Heart left ventricle (tissue), 16 donors: ENCODE measurements at regions not wholly inside any gene's neighbourhood (a gene's known extent, or its start where the extent isn't known, plus 50 kb on each side); places are given as distances from the start of the nearest gene placed in this dataset.

Source experiments
- ATAC-seq, 4 donors: fragments of 200-7000 bp; cut with Tn5 transposase; one replicate each; pipeline ENCODE4 v1.9.1; 2020 to 2022; ENCODE audit warnings: moderate library complexity in 4 of 4, mild to moderate bottlenecking in 3 of 4, moderate number of reproducible peaks in 1 of 4
- DNase-seq, 5 donors: peaks; one replicate each; pipeline ENCODE4 v3.0.0-alpha.2; 2020
- H3K27ac ChIP-seq, 12 donors: fragments of 200-600 bp; sonication (generic) in 4 of 12; one replicate each; pipeline versions ENCODE4 v1.5.0 to v1.8.0; 2016 to 2022; ENCODE audit warnings: mild to moderate bottlenecking in 2 of 12
- H3K27me3 ChIP-seq, 9 donors: fragments of 200-600 bp; sonication (generic) in 2 of 9; one replicate each; pipeline versions ENCODE4 v1.5.1 to v1.8.0; 2016 to 2022; ENCODE audit warnings: mild to moderate bottlenecking in 3 of 9
- H3K36me3 ChIP-seq, 9 donors: fragments of 200-600 bp; sonication (generic) in 2 of 9; one replicate each; pipeline versions ENCODE4 v1.5.0 to v1.8.0; 2018 to 2022; ENCODE audit warnings: mild to moderate bottlenecking in 2 of 9
- H3K4me1 ChIP-seq, 12 donors: fragments of 200-600 bp; sonication (generic) in 4 of 12; one replicate each; pipeline versions ENCODE4 v1.5.0 to v1.8.0; 2016 to 2022; ENCODE audit warnings: mild to moderate bottlenecking in 3 of 12
- H3K4me3 ChIP-seq, 12 donors: fragments of 200-600 bp; sonication (generic) in 4 of 12; one replicate each; pipeline versions ENCODE4 v1.5.0 to v1.8.0; 2017 to 2022; ENCODE audit warnings: mild to moderate bottlenecking in 9 of 12, moderate library complexity in 4 of 12
- H3K9me3 ChIP-seq, 12 donors: fragments of 200-600 bp; sonication (generic) in 4 of 12; one replicate each; pipeline versions ENCODE4 v1.5.0 to v1.8.0; 2016 to 2022; ENCODE audit warnings: mild to moderate bottlenecking in 1 of 12
- POLR2A ChIP-seq, 2 donors: fragments of 450-650 bp; IDR thresholded peaks; one replicate each; pipeline ENCODE4 v1.6.1; 2017; ENCODE audit warnings: antibody characterized with exemption in 2 of 2, mild to moderate bottlenecking in 2 of 2, moderate library complexity in 2 of 2
- WGBS, 4 donors: extraction: QIAGEN DNeasy Blood & Tissue Kit in 2 of 4; methylation state at CpG; one replicate each; pipeline versions ENCODE4 v1.1.5 to v1.1.7; 2013 to 2018; 5-methylcytosine and 5-hydroxymethylcytosine counted together
- intact Hi-C, 10 donors: fragments of 100-400 bp; cut with DNase I; formaldehyde crosslinking; loops; one replicate each; pipeline versions ENCODE4 v1.11.1 to v1.14.2; 2022
- TF ChIP-seq, protein P1 (sequence below), 12 donors: fragments of 200-600 bp; sonication (generic) in 4 of 12; IDR thresholded peaks; one replicate each; pipeline versions ENCODE4 v1.5.0 to v1.8.0; 2018 to 2022; ENCODE audit warnings: antibody characterized with exemption in 12 of 12, mild to moderate bottlenecking in 5 of 12
- donor health status: ischemic (EF 13 %, LVEDD 7.1; RV severe dilation, severe dysfunction).
- donor health status: healthy with polysubstance abuse.
- donor health status: DM: no; HTN: yes; CAD: no.
- donor health status: DM: no; HTN: no; CAD: no.
- donor health status: ischemic (EF 25% LVEDD 6.9; RV normal size, moderate dysfunction).
- donor health status: ischemic (EF 25% LVEDD 5.7; RV mildly dilated, moderate dysfunction).
- donor health status: healthy.
- donor health status: DM: yes; HTN: yes; CAD: no.
- donor health status: ischemic (EF 35%, LVEDD 5.7; RV mildly dilated, moderate dysfunction).
- donor health status: nonischemic (EF 11% LVEDD 7.7; RV severe dilation, severe dysfunction).
- donor health status: DM: yes; HTN: yes; CAD: no.
- donor health status: PGD.
- donor health status: ischemic (EF 29% LVEDD 5.4; RV normal size, mild dysfunction).
- donor health status: nonischemic (EF 23%, LVEDD 6.1; RV moderate dilation, normal function).

DNA sequence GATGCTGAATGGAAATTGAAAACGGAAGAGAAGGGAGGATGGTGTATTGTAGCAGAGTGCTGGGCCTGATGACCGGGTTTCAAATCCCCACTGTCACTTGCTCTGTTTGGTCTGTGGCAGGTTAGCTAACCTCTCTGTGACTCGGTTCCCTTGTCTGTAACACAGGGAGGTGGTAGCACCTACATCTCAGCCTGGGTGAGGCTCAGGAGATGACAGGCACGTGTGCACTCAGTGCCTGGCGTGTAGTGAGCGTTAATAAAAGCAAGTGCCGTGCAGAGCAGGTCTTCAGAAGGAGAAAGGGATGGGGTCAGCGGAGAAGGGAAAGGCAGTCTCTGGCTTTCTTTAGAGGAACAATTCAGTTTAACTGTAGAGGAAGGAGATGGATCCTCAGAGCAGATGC lies 125.5 kb upstream of the SMIM21 start:
- no peaks in the 10 kb centered on the region for H3K9me3 ChIP-seq
- peaks cover 0 to 8% (median 0%) of the 10 kb centered on the region in 9 donors for H3K27me3 ChIP-seq
- ATAC-seq: no peak
- no peak for TF ChIP-seq POLR2A (IDR thresholded peaks at IDR 0.05)
- TF ChIP-seq, protein P1, sequence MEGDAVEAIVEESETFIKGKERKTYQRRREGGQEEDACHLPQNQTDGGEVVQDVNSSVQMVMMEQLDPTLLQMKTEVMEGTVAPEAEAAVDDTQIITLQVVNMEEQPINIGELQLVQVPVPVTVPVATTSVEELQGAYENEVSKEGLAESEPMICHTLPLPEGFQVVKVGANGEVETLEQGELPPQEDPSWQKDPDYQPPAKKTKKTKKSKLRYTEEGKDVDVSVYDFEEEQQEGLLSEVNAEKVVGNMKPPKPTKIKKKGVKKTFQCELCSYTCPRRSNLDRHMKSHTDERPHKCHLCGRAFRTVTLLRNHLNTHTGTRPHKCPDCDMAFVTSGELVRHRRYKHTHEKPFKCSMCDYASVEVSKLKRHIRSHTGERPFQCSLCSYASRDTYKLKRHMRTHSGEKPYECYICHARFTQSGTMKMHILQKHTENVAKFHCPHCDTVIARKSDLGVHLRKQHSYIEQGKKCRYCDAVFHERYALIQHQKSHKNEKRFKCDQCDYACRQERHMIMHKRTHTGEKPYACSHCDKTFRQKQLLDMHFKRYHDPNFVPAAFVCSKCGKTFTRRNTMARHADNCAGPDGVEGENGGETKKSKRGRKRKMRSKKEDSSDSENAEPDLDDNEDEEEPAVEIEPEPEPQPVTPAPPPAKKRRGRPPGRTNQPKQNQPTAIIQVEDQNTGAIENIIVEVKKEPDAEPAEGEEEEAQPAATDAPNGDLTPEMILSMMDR (IDR thresholded peaks at IDR 0.05): no peak
- H3K36me3 ChIP-seq: no peaks in the 10 kb centered on the region
- H3K4me3 ChIP-seq: no peak overlapping the region
- WGBS, 4 donors: 90 to 96% (median 93%) methylated on average over 8 of the region's 8 CpGs
- intact Hi-C loops: no loop called here
- peaks cover 0 to 5% (median 0%) of the 10 kb centered on the region in 12 donors for H3K4me1 ChIP-seq
- no peak overlapping the region for H3K27ac ChIP-seq
- DNase-seq: no peak

DNA sequence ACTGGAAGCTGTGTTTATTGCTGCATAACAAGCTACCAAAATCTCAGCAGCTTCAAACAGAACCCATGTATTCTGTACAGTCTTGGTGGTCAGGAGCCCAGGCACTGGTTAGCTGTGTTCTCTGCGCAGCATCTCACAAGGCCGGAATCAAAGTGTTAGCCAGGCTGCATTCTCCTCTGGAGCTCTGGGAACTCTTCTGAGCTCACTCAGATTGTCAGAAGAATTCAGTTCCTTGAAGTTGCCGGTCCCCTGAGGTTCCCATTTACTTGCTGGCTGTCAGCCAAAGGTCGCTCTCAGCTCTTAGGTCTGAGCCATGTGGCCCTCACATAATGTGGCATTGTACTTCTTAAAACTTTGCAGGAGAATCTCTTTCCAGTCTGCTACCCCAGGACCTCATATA lies 123.6 kb upstream of the SMIM21 start:
- no peak overlapping the region for H3K27ac ChIP-seq
- peak in 1 of 4 donors; percentile 14 for ATAC-seq
- TF ChIP-seq, protein P1 (IDR thresholded peaks at IDR 0.05): no peak
- no peak for TF ChIP-seq POLR2A (IDR thresholded peaks at IDR 0.05)
- H3K9me3 ChIP-seq: no peaks in the 10 kb centered on the region
- intact Hi-C loops: no loop called here
- H3K36me3 ChIP-seq: no peaks in the 10 kb centered on the region
- no peak for DNase-seq
- H3K27me3 ChIP-seq: peaks cover 0 to 8% (median 0%) of the 10 kb centered on the region in 9 donors
- no peak overlapping the region for H3K4me3 ChIP-seq
- 40 to 44% (median 42%) methylated on average over 4 of the region's 4 CpGs for WGBS, 4 donors
- H3K4me1 ChIP-seq: no peaks in the 10 kb centered on the region

DNA sequence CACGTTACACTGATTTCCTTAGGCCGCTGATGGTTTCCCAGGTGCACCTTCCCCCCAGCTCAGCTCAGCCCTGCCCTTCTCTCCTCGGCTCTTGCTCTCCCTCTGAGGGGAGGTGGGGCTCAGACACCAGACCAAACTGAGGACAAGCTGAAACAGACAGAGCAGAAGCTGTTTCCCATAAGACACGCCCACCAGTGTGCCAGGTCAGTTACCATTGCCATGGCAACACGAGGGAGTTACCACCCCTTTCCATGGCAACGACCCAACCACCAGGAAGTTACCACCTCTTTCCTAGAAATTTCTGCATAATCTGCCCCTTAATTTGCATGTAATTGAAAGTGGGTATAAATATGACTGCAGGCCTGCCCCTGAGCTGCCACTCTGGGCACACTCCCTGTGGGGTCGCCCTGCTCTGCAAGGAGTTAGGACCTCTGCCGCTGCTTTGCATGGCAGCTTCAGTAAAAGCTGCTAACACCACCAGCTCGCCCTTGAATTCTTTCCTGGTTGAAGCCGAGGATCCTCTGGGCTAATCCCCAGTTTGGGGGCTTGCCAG lies 120.9 kb upstream of the SMIM21 start:
- Histone ChIP-seq H3K36me3 (no peaks in the 10 kb centered on the region), H3K4me3 (no peak overlapping the region), H3K4me1 (no peaks in the 10 kb centered on the region), H3K27me3 (peaks cover 0 to 8% (median 0%) of the 10 kb centered on the region in 9 donors), H3K27ac (no peak overlapping the region), H3K9me3 (no peaks in the 10 kb centered on the region)
- ATAC-seq: no peak
- intact Hi-C loops: no loop called here
- WGBS, 4 donors: 68 to 79% (median 76%) methylated on average over 10 of the region's 10 CpGs
- TF ChIP-seq POLR2A (IDR thresholded peaks at IDR 0.05): no peak
- TF ChIP-seq, protein P1 (IDR thresholded peaks at IDR 0.05): no peak
- no peak for DNase-seq

DNA sequence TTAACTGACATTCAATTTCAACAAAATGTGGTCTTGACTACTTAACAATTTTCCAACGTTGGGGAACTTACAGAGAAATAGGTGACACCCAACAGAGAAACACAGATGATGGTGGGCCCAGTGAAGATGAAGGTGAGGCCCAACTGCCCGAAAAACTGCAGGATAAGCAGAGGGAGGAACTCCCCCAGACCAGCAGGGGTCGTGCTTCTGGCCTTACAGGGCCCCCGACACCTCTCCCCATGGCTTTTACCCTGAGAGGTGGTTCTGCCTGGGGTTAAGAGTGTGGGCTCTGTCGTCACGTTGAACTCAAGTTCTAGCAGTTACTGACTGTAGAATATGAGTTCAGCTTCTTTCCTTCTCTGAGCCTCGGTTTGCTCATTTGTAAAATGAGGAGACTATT lies 119.5 kb upstream of the SMIM21 start:
- DNase-seq: no peak
- no peaks in the 10 kb centered on the region for H3K36me3 ChIP-seq
- no peak for TF ChIP-seq POLR2A (IDR thresholded peaks at IDR 0.05)
- TF ChIP-seq, protein P1 (IDR thresholded peaks at IDR 0.05): no peak
- no peak overlapping the region for H3K27ac ChIP-seq
- WGBS, 4 donors: 81 to 90% (median 85%) methylated on average over 7 of the region's 7 CpGs
- ATAC-seq: no peak
- intact Hi-C loops: no loop called here
- no peak overlapping the region for H3K4me3 ChIP-seq
- H3K27me3 ChIP-seq: peaks cover 0 to 8% (median 0%) of the 10 kb centered on the region in 9 donors
- no peaks in the 10 kb centered on the region for H3K4me1 ChIP-seq
- H3K9me3 ChIP-seq: no peaks in the 10 kb centered on the region
